ENCODE measurements at regions not wholly inside any gene's neighbourhood (a gene's known extent, or its start where the extent isn't known, plus 50 kb on each side); places are given as distances from the start of the nearest gene placed in this dataset.

DNA sequence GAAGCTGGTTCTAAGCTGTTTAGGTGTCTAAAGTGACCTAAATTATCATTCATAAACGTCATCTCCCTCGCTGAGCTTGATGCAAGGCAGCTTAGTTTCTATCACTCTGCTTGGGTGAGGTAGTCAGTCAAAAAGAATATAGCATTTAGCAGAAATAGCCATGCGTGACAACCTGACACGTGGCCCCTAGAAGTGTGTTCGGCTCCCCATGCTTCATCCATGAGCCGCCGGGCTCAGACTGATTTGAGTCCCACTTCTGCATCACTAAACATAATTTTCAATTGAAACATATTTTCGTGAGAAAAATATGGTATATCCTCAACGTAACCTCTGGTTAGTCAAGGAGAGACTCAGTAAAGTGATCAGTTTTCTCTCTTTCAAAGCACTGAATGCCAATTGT lies 459.8 kb downstream of the IRS2 start:
- no peaks in the 10 kb centered on the region for H4K20me1 ChIP-seq (ENCODE audit: control insufficient read depth, insufficient read depth, insufficient read length)
- no CpG with 5 or more reads among the region's 9 CpGs for WGBS (ENCODE audit: extremely low coverage, insufficient read length, low lambda C conversion rate)
- H4K91ac ChIP-seq (ENCODE audit: insufficient read length, low read depth, low read length), result no peak overlapping the region
- H3K4me2 ChIP-seq (ENCODE audit: insufficient read depth, insufficient read length, low read length), result no peak overlapping the region
- Mint-ChIP-seq H3K9me3 (no peaks in the 10 kb centered on the region; a peak in 1 of 5 replicates), H3K4me1 (no peaks in the 10 kb centered on the region), H3K27me3 (ENCODE audit: low read depth) (no peaks in the 10 kb centered on the region), H3K4me3 (no peak overlapping the region), H3K36me3 (ENCODE audit: insufficient read depth in 1 of 3, low read depth in 3 of 3) (no peaks in the 10 kb centered on the region), H3K27ac (no peak overlapping the region)
- no peak overlapping the region for H3K27ac ChIP-seq (ENCODE audit: insufficient read length, low read depth, low read length)
- no peak overlapping the region for H3K23ac ChIP-seq (ENCODE audit: insufficient read length, low read depth, low read length)
- H2BK120ac ChIP-seq (ENCODE audit: low read depth, low read length, poor library complexity, severe bottlenecking), result no peak overlapping the region
- H3K14ac ChIP-seq (ENCODE audit: insufficient read depth, low read length), result no peak overlapping the region
- H3K56ac ChIP-seq (ENCODE audit: insufficient read length, low read depth, low read length), result no peak overlapping the region
- H2BK20ac ChIP-seq (ENCODE audit: low read depth, low read length, poor library complexity, severe bottlenecking), result no peak overlapping the region
- DNase-seq, result no peak
- no peaks in the 10 kb centered on the region for H3K79me1 ChIP-seq (ENCODE audit: insufficient read depth, low read depth, low read length, poor library complexity, severe bottlenecking)
- H3K27me3 ChIP-seq (ENCODE audit: insufficient read depth, low read length), result no peaks in the 10 kb centered on the region
- no peak overlapping the region for H2BK12ac ChIP-seq (ENCODE audit: insufficient read length, low read depth, low read length)
- H3K4ac ChIP-seq (ENCODE audit: low read depth, low read length), result no peak overlapping the region
- H3K79me2 ChIP-seq (ENCODE audit: insufficient read depth, low read length), result no peaks in the 10 kb centered on the region
- no peak overlapping the region for H4K5ac ChIP-seq (ENCODE audit: insufficient read length, low read depth, low read length)
- H2BK15ac ChIP-seq (ENCODE audit: low read depth, low read length), result no peak overlapping the region
- H3K18ac ChIP-seq (ENCODE audit: insufficient read length, low read depth, low read length), result no peak overlapping the region
- no peak overlapping the region for H2BK5ac ChIP-seq (ENCODE audit: insufficient read length, low read length)
- TF ChIP-seq CTCF (conservative IDR thresholded peaks at IDR 0.05), result no peak
- no peak overlapping the region for H3K9ac ChIP-seq (ENCODE audit: extremely low read depth, insufficient read length, low read length)
- no peaks in the 10 kb centered on the region for H3K9me3 ChIP-seq (ENCODE audit: control insufficient read depth, low read depth, low read length)
- H3T11ph ChIP-seq (ENCODE audit: low read length), result no peak overlapping the region
- no peak overlapping the region for H2AK5ac ChIP-seq (ENCODE audit: insufficient read length, low read length)
- H4K8ac ChIP-seq (replicated peaks; ENCODE audit: insufficient read length, low read depth, low read length), result no peak overlapping the region
- no peaks in the 10 kb centered on the region for H3K4me1 ChIP-seq (ENCODE audit: insufficient read depth, low read length)
- no peak overlapping the region for H2AFZ ChIP-seq (ENCODE audit: low read length)
- no peaks in the 10 kb centered on the region for H3K23me2 ChIP-seq (ENCODE audit: insufficient read length, low read depth, low read length, poor library complexity, severe bottlenecking)

Measured in H9 (cell line).